OCI-LY7 (cell line): ENCODE measurements at regions not wholly inside any gene's neighbourhood (a gene's known extent, or its start where the extent isn't known, plus 50 kb on each side); places are given as distances from the start of the nearest gene placed in this dataset.

Experiments
- BruUV-seq: library from RNA; stranded (reverse); fragments of 400-500 nt; replicated peaks from 2 replicates; lab custom pipeline; 2021; lab: Mats Ljungman, UMichigan
- CTCF ChIA-PET: fragments of 300-600 bp; sonication (Branson Sonifier 250); formaldehyde crosslinking; loops from one replicate; lab custom pipeline; 2022; ENCODE audit warnings: antibody characterized with exemption; ENCODE audit not compliant: unreplicated experiment; lab: Charles Lee
- POLR2A ChIA-PET: fragments of 300-600 bp; sonication (Branson Sonifier 250); formaldehyde crosslinking; loops from one replicate; lab custom pipeline; 2022; ENCODE audit warnings: antibody characterized with exemption; lab: Charles Lee
- DNase-seq: peaks from one replicate; pipeline ENCODE4 v3.0.0-alpha.2; 2015; ENCODE audit warnings: low spot score
- H2AFZ ChIP-seq: fragments of 200-600 bp; sonication (generic), shearing (Covaris generic); 2 replicates; pipeline ENCODE4 v1.6.1; 2014; ENCODE audit warnings: mild to moderate bottlenecking, antibody characterized with exemption, low read length, moderate library complexity
- H3K27ac ChIP-seq: fragments of 200-600 bp; sonication (generic); 2 replicates; pipeline ENCODE4 v1.5.1; 2014; ENCODE audit warnings: mixed run types, low read depth, mild to moderate bottlenecking, moderate library complexity, low read length, inconsistent platforms; ENCODE audit not compliant: poor library complexity, severe bottlenecking
- H3K36me3 ChIP-seq: fragments of 200-600 bp; sonication (generic); 2 replicates; pipeline ENCODE4 v1.6.1; 2014; ENCODE audit warnings: mild to moderate bottlenecking, antibody characterized with exemption, low read length, moderate library complexity, mixed read lengths; ENCODE audit not compliant: insufficient read depth
- H3K4me1 ChIP-seq: fragments of 200-600 bp; sonication (generic); 2 replicates; pipeline ENCODE4 v1.5.1; 2014; ENCODE audit warnings: mild to moderate bottlenecking, low read length; ENCODE audit not compliant: insufficient read depth, poor library complexity, severe bottlenecking
- H3K4me2 ChIP-seq: fragments of 200-600 bp; sonication (generic); 2 replicates; pipeline ENCODE4 v1.6.1; 2014; ENCODE audit warnings: mild to moderate bottlenecking, low read length
- H3K4me3 ChIP-seq: fragments of 200-600 bp; sonication (generic); 2 replicates; pipeline ENCODE4 v1.5.1; 2014; ENCODE audit warnings: mild to moderate bottlenecking, low read depth, low read length; ENCODE audit not compliant: poor library complexity, severe bottlenecking
- H3K79me2 ChIP-seq: fragments of 200-600 bp; sonication (generic); 2 replicates; pipeline ENCODE4 v1.6.1; 2016; ENCODE audit warnings: low read depth, mild to moderate bottlenecking, low read length, moderate library complexity, mixed read lengths; ENCODE audit not compliant: insufficient read depth
- H3K9me2 ChIP-seq: fragments of 200-600 bp; sonication (generic); 2 replicates; pipeline ENCODE4 v1.6.1; 2016; ENCODE audit warnings: mild to moderate bottlenecking, low read length, mixed read lengths; ENCODE audit not compliant: insufficient read depth
- H3K9me3 ChIP-seq: fragments of 200-600 bp; sonication (generic); 2 replicates; pipeline ENCODE4 v1.6.1; 2014; ENCODE audit warnings: mild to moderate bottlenecking, mixed run types, low read length, mixed read lengths
- H4K20me1 ChIP-seq: fragments of 200-600 bp; sonication (generic); 2 replicates; pipeline ENCODE4 v1.6.1; 2014; ENCODE audit warnings: mild to moderate bottlenecking, antibody characterized with exemption, low read length, moderate library complexity, mixed read lengths; ENCODE audit not compliant: insufficient read depth
- EZH2phosphoT487 ChIP-seq: fragments of 200-600 bp; sonication (generic); IDR thresholded peaks from 2 replicates; pipeline ENCODE4 v1.6.1; 2018; ENCODE audit warnings: low read depth, borderline replicate concordance, mild to moderate bottlenecking, mixed run types, antibody characterized with exemption, low read length, moderate library complexity, mixed read lengths
- intact Hi-C: fragments of 100-400 bp; cut with micrococcal nuclease; formaldehyde crosslinking; loops from one replicate; pipeline ENCODE4 v1.10.0; 2022; ENCODE audit not compliant: unreplicated experiment
- TF ChIP-seq, protein P1 (sequence below): fragments of 200-600 bp; sonication (generic); conservative IDR thresholded peaks from 2 replicates; pipeline ENCODE4 v1.5.1; 2014; ENCODE audit warnings: mild to moderate bottlenecking, antibody characterized with exemption, low read length, moderate library complexity, mixed read lengths

DNA sequence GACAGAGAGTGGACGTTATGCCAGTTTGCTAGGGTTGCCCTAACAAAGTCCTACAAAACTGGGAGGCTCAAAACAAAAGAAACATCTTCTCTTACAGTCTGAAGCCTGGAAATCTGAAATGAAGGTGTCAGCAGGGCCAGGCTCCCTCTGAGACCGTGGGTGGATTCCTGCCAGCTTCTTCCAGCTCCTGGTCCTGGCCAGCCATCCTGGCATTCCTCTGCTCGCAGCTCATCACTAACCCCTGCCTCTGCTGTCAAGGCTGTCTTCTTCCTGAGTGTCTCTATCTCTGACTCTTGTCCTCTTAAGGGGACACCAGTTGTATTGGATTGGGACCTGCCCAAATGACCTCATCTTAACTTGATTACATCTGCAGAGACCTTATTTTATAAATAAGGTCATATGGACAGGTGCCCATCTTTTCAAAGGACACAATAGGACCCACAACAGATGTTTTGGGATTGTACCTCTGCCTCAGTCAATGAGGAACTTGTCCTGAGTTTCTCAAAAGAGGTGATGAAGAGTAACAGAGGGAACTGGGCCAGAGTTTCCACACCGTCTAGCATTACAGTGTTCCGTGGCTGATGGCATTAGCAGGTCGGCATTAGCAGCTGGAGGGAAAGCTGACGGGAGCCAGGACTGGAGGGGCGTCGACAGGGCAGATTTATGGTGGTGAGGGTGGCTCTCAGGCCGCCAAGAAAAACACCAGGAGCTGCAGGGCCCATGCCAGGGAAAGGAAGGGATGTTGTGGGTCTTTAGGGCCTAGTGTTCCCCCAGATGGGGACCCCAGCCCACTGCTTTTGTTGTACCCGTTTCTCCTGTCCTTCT, 157.3 kb downstream of the TBXT start:
- BruUV-seq: no TSS peak
- H3K4me1 ChIP-seq: no peaks in the 10 kb centered on the region
- intact Hi-C loops: no loop called here
- H4K20me1 ChIP-seq: no peaks in the 10 kb centered on the region
- no peak overlapping the region for H2AFZ ChIP-seq
- TF ChIP-seq, protein P1, sequence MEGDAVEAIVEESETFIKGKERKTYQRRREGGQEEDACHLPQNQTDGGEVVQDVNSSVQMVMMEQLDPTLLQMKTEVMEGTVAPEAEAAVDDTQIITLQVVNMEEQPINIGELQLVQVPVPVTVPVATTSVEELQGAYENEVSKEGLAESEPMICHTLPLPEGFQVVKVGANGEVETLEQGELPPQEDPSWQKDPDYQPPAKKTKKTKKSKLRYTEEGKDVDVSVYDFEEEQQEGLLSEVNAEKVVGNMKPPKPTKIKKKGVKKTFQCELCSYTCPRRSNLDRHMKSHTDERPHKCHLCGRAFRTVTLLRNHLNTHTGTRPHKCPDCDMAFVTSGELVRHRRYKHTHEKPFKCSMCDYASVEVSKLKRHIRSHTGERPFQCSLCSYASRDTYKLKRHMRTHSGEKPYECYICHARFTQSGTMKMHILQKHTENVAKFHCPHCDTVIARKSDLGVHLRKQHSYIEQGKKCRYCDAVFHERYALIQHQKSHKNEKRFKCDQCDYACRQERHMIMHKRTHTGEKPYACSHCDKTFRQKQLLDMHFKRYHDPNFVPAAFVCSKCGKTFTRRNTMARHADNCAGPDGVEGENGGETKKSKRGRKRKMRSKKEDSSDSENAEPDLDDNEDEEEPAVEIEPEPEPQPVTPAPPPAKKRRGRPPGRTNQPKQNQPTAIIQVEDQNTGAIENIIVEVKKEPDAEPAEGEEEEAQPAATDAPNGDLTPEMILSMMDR: no peak
- TF ChIP-seq EZH2phosphoT487: no peak
- POLR2A ChIA-PET: interaction anchor here (0.5 kb wide), 1 partner anchor 87 kb away, joined by 5 read pairs; no protein-coding TSS in a partner anchor
- H3K36me3 ChIP-seq: no peaks in the 10 kb centered on the region
- H3K27ac ChIP-seq: no peak overlapping the region
- no peak overlapping the region for H3K4me3 ChIP-seq
- no peaks in the 10 kb centered on the region for H3K9me2 ChIP-seq
- H3K79me2 ChIP-seq: no peaks in the 10 kb centered on the region
- no peak for DNase-seq
- no peak overlapping the region for H3K4me2 ChIP-seq
- CTCF ChIA-PET: interaction anchor here (0.6 kb wide), 1 partner anchor 12 kb away, joined by 3 read pairs; no protein-coding TSS in a partner anchor
- H3K9me3 ChIP-seq: no peaks in the 10 kb centered on the region

DNA sequence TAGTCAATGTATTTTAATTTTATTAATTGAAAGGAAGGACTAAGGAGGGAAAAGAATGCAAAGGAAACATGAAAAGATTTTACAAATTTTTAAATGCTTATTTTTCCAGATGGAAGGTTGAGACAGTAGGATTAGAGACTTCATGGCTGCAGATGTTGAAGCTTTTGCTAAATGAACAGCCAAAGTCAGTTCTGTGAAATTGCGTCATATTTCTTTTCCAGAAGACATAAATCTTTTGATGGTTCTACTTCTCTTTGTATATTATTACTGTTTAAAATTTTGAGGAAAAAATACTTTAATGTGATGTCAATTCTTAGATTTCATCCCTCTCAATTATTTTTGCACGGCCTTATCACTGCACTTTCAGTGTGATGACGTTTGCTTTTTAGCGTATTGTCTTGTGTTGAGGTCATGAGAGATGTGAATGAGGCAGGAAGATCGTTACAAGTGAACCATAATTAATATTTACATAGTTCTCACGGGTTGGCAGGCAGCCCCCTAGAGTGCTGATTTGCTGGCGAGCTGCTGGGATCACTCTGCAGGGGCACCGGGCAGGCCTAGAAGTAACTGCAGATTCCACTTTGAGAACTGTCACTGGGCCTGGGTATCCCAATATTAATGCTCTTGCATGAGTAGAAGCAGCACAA, 158.1 kb downstream of the TBXT start:
- no peaks in the 10 kb centered on the region for H3K79me2 ChIP-seq
- no peak overlapping the region for H3K27ac ChIP-seq
- intact Hi-C loops: no loop called here
- no peak for DNase-seq
- ChIA-PET POLR2A (no interaction called here), CTCF (interaction anchor here (0.6 kb wide), 1 partner anchor 11 kb away, joined by 3 read pairs; no protein-coding TSS in a partner anchor)
- no peaks in the 10 kb centered on the region for H3K4me1 ChIP-seq
- BruUV-seq: no TSS peak
- no peak overlapping the region for H2AFZ ChIP-seq
- H4K20me1 ChIP-seq: no peaks in the 10 kb centered on the region
- no peak for TF ChIP-seq EZH2phosphoT487
- TF ChIP-seq, protein P1: no peak
- no peaks in the 10 kb centered on the region for H3K9me3 ChIP-seq
- H3K9me2 ChIP-seq: no peaks in the 10 kb centered on the region
- no peak overlapping the region for H3K4me3 ChIP-seq
- no peaks in the 10 kb centered on the region for H3K36me3 ChIP-seq
- H3K4me2 ChIP-seq: no peak overlapping the region
